ENCODE measurements at regions not wholly inside any gene's neighbourhood (a gene's known extent, or its start where the extent isn't known, plus 50 kb on each side); places are given as distances from the start of the nearest gene placed in this dataset.

GRCh38 chr2:220674033-220674432, 898.1 kb downstream of the EPHA4 start:
- no peak for TF ChIP-seq CTCF (IDR thresholded peaks at IDR 0.05)
- TF ChIP-seq POLR2A (IDR thresholded peaks at IDR 0.05) = no peak
